WI38 (cell line): ENCODE measurements at regions not wholly inside any gene's neighbourhood (a gene's known extent, or its start where the extent isn't known, plus 50 kb on each side); places are given as distances from the start of the nearest gene placed in this dataset.

Experiments
- H3K4me3 ChIP-seq: 2 replicates; pipeline ENCODE4 v1.5.1; 2011; ENCODE audit warnings: low read depth, mild to moderate bottlenecking, control low read depth, low read length
- CTCF ChIP-seq: IDR thresholded peaks from 2 replicates; pipeline ENCODE4 v1.5.1; 2012; ENCODE audit warnings: low read depth, mild to moderate bottlenecking, control low read depth, low read length

GRCh38 chr6:20313051-20313450, 88.6 kb upstream of the E2F3 start:
- no peak overlapping the region for H3K4me3 ChIP-seq
- TF ChIP-seq CTCF: no peak

- TF ChIP-seq CTCF: no peak
These were observed 87.6 kb upstream of the E2F3 start for GRCh38 chr6:20313960-20314530.

GRCh38 chr6:20314866-20315845, 86.5 kb upstream of the E2F3 start:
- no peak overlapping the region for H3K4me3 ChIP-seq
- no peak for TF ChIP-seq CTCF

More at GRCh38 chr6:20313960-20314530, 87.6 kb upstream of the E2F3 start:
- no peak overlapping the region for H3K4me3 ChIP-seq

GRCh38 chr6:20317430-20317829, 84.2 kb upstream of the E2F3 start:
- no peak overlapping the region for H3K4me3 ChIP-seq
- no peak for TF ChIP-seq CTCF

GRCh38 chr6:20318851-20319387, 82.8 kb upstream of the E2F3 start:
- no peak overlapping the region for H3K4me3 ChIP-seq
- TF ChIP-seq CTCF: no peak

GRCh38 chr6:20319520-20320357, 81.9 kb upstream of the E2F3 start:
- no peak for TF ChIP-seq CTCF
- no peak overlapping the region for H3K4me3 ChIP-seq
